Neuron (in vitro differentiated cells): ENCODE measurements at regions not wholly inside any gene's neighbourhood (a gene's known extent, or its start where the extent isn't known, plus 50 kb on each side); places are given as distances from the start of the nearest gene placed in this dataset.
"Not testable (repeated sequence)": the region's sequence is repeated elsewhere in the genome, so short reads cannot be mapped to it uniquely, and the experiment has no call there.

Experiments used
- H2AFZ ChIP-seq: one replicate; pipeline ENCODE4 v1.6.1; 2013; ENCODE audit warnings: low read depth, mild to moderate bottlenecking, inconsistent platforms, low read length, moderate library complexity
- H3K27me3 ChIP-seq: one replicate; pipeline ENCODE4 v1.6.1; 2013; ENCODE audit warnings: low read length; ENCODE audit not compliant: insufficient read depth
- H3K36me3 ChIP-seq: one replicate; pipeline ENCODE4 v1.6.1; 2013; ENCODE audit warnings: low read length; ENCODE audit not compliant: insufficient read depth
- H3K4me1 ChIP-seq: one replicate; pipeline ENCODE4 v1.6.1; 2013; ENCODE audit warnings: low read length; ENCODE audit not compliant: insufficient read depth
- H3K4me3 ChIP-seq: 2 replicates; pipeline ENCODE4 v1.5.1; 2013; ENCODE audit warnings: mild to moderate bottlenecking, low read length, moderate library complexity
- H3K9me3 ChIP-seq: one replicate; pipeline ENCODE4 v1.6.1; 2013; ENCODE audit warnings: low read length

DNA sequence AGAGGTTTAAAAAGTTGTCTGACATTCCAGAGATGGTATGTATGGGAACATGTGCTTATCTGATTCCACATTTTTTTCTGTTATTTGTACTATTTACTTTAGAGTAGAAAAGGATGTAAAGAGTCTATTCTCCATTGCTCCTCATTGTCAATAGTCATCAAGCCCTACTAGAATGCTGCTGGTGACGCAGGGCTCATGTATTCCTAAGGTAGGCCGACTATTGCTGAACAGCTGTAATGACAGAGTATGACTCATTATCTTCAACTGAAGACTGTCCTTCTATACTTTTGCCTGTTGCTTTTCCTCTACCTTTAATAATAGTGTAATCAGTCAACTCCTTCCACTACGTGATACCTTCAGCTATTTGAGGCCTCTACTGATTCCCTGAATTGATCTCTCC, 509.1 kb upstream of the NR3C2 start:
- Histone ChIP-seq H3K36me3 (no peaks in the 10 kb centered on the region), H3K4me1 (no peaks in the 10 kb centered on the region), H3K9me3 (no peaks in the 10 kb centered on the region), H3K4me3 (no peak overlapping the region), H2AFZ (no peak overlapping the region), H3K27me3 (no peaks in the 10 kb centered on the region)

DNA sequence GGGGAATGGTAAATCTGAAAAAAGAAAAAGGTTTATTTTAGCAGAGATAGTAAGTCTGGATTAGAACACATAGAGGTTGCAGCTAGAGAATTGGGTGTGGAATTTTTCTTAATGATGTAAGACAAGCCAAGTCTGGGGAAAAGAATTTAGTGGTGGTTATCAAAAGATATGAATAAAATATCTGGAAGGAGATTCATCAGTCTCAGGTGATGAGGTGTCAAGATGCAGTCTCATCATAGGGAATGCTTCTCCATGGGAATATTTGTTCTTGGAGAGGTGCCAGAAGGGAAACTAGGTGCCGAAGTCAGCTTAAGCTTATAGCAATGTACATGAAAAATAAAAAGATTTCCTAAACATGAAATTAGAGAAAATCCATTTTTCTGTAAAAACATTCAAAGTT, 504.1 kb upstream of the NR3C2 start:
- Histone ChIP-seq H3K27me3 (no peaks in the 10 kb centered on the region), H3K36me3 (no peaks in the 10 kb centered on the region), H2AFZ (no peak overlapping the region), H3K4me1 (no peaks in the 10 kb centered on the region), H3K4me3 (no peak overlapping the region), H3K9me3 (no peaks in the 10 kb centered on the region)

GRCh38 chr4:148944839-148945219, 502.6 kb upstream of the NR3C2 start:
- no peak overlapping the region for H2AFZ ChIP-seq
- H3K4me1 ChIP-seq, result no peaks in the 10 kb centered on the region
- H3K4me3 ChIP-seq, result no peak overlapping the region
- no peaks in the 10 kb centered on the region for H3K27me3 ChIP-seq
- H3K9me3 ChIP-seq, result no peaks in the 10 kb centered on the region
- H3K36me3 ChIP-seq, result no peaks in the 10 kb centered on the region

GRCh38 chr4:148944136-148944838, 502.1 kb upstream of the NR3C2 start:
- H3K4me1 ChIP-seq, result no peaks in the 10 kb centered on the region
- H3K27me3 ChIP-seq, result no peaks in the 10 kb centered on the region
- no peak overlapping the region for H2AFZ ChIP-seq
- H3K9me3 ChIP-seq, result no peaks in the 10 kb centered on the region
- no peak overlapping the region for H3K4me3 ChIP-seq
- no peaks in the 10 kb centered on the region for H3K36me3 ChIP-seq

DNA sequence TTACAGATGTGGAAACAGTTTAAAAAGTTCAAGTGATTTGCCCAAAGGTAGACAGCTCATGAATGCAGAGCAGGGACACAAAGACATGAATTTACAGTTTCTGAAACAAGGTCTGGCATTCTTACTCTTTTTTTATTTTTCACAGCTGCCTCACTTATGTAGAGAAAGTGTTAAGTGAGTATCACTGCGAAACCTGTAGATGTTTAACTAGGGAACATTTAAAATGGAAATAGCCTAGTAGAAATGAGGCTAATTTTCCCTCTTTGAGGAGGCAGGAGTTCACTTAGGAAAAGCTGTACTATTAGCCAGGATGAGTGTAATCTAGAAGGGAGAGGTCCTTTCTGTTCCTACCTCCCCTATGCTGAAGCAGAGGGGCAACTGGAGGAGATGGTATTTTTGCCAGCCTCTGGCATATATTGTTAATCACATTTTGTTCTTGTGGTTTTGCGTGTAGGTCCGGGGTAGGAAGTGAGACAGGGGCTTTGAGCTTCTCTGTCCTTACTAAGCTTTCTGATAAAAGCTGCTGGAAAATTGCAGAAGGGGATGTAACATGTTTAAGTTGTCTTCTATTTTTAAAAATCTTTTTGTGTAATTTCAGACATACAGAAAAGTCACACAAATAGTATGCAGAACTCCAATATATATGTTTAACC, 492.8 kb upstream of the NR3C2 start:
- Histone ChIP-seq H3K9me3 (no peaks in the 10 kb centered on the region), H3K4me1 (no peaks in the 10 kb centered on the region), H3K4me3 (no peak overlapping the region), H2AFZ (no peak overlapping the region), H3K27me3 (no peaks in the 10 kb centered on the region), H3K36me3 (no peaks in the 10 kb centered on the region)

- Histone ChIP-seq H3K4me3 (no peak overlapping the region), H3K9me3 (no peaks in the 10 kb centered on the region), H3K4me1 (no peaks in the 10 kb centered on the region), H3K36me3 (no peaks in the 10 kb centered on the region), H2AFZ (no peak overlapping the region), H3K27me3 (no peaks in the 10 kb centered on the region)
Observed at GRCh38 chr4:148926276-148927260, 484.4 kb upstream of the NR3C2 start.

GRCh38 chr4:148923881-148924280, 481.7 kb upstream of the NR3C2 start:
- no peaks in the 10 kb centered on the region for H3K4me1 ChIP-seq
- H3K36me3 ChIP-seq, result no peaks in the 10 kb centered on the region
- no peak overlapping the region for H2AFZ ChIP-seq
- H3K9me3 ChIP-seq, result no peaks in the 10 kb centered on the region
- no peaks in the 10 kb centered on the region for H3K27me3 ChIP-seq
- no peak overlapping the region for H3K4me3 ChIP-seq

DNA sequence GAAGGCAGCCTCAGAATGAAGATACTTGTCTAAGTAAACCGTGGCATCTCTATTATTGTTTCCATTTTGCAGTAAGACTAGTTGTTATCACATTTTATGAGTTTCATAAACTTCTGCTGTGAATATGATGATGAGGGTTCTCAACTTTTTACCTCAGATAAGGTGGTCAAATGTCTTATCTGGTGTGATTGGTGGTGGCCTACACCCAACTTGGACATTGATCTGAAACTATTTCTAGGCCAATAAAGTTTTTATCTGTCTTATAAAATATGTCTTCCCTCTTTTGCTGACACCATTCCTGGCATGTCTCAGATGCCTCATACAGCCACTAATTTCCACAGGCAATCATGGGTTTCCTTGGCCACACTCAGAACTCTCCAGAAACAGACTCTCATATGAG, 480.3 kb upstream of the NR3C2 start:
- Histone ChIP-seq H2AFZ (no peak overlapping the region), H3K4me1 (no peaks in the 10 kb centered on the region), H3K27me3 (no peaks in the 10 kb centered on the region), H3K9me3 (no peaks in the 10 kb centered on the region), H3K36me3 (no peaks in the 10 kb centered on the region), H3K4me3 (no peak overlapping the region)

DNA sequence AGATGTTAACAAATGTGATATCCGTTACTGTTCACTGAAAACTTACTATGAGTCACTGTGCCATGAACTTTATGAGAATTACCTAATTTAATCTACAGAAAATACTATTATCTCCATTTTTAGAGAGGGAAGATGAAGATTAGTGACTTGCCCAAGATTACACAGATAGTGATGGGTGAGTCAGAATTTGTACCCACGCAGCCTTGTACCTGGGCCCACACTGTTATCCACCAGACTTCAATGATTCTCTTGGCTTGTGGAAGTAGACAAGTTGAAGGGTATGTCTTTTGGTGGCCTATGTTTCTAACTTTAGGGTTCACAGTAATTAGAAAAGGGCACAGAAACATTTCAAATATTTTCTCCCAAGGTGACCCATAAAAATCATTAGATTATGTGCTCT, 472.5 kb upstream of the NR3C2 start:
- H3K27me3 ChIP-seq, result no peaks in the 10 kb centered on the region
- H2AFZ ChIP-seq, result no peak overlapping the region
- H3K9me3 ChIP-seq, result no peaks in the 10 kb centered on the region
- H3K4me1 ChIP-seq, result no peaks in the 10 kb centered on the region
- H3K4me3 ChIP-seq, result no peak overlapping the region
- no peaks in the 10 kb centered on the region for H3K36me3 ChIP-seq

- Histone ChIP-seq H3K4me1 (no peaks in the 10 kb centered on the region), H3K36me3 (no peaks in the 10 kb centered on the region), H2AFZ (no peak overlapping the region), H3K4me3 (no peak overlapping the region), H3K27me3 (no peaks in the 10 kb centered on the region), H3K9me3 (no peaks in the 10 kb centered on the region)
Observed at GRCh38 chr4:148914301-148914700, 472.1 kb upstream of the NR3C2 start.

- Histone ChIP-seq H3K9me3 (no peaks in the 10 kb centered on the region), H3K27me3 (no peaks in the 10 kb centered on the region), H3K4me3 (no peak overlapping the region), H3K4me1 (no peaks in the 10 kb centered on the region), H2AFZ (no peak overlapping the region), H3K36me3 (no peaks in the 10 kb centered on the region)
Observed at GRCh38 chr4:148903388-148903787, 461.2 kb upstream of the NR3C2 start.

DNA sequence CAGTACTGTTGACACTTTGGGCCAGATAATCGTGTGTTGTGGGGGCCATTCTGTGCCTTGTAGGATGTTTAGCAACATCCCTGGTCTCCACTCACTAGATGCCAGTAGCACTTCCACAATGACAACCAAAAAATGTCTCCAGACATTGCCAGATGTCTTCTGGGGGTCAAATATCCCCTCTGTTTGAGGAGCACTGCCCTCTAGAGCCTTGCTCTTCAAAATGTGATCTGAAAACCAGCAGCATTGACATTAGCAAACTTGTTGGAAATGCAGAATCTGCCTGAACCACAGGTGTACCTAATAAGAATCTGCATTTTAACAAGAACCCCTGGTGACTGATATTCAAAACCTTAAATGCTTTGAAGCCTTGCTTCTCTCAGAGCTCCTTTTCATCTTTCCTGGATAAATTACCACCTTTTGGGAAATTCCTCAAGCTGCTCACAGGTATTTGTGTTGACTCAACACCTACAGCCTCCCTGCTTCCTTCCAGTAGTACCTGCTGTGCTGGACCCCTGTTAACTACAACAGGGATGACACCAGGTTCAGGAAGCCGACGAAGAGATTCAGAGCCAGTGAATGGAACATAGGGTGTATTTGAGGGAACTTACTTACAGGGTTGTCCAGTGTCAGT, 459.0 kb upstream of the NR3C2 start:
- Histone ChIP-seq H3K36me3 (no peaks in the 10 kb centered on the region), H3K9me3 (no peaks in the 10 kb centered on the region), H2AFZ (no peak overlapping the region), H3K27me3 (no peaks in the 10 kb centered on the region), H3K4me1 (no peaks in the 10 kb centered on the region), H3K4me3 (no peak overlapping the region)

- H3K36me3 ChIP-seq, H3K27me3 ChIP-seq, H2AFZ ChIP-seq, H3K9me3 ChIP-seq, H3K4me1 ChIP-seq, H3K4me3 ChIP-seq: not testable (repeated sequence)
Observed at GRCh38 chr4:148898139-148898538, 455.9 kb upstream of the NR3C2 start.
